Nephron (organoid): ENCODE measurements at regions not wholly inside any gene's neighbourhood (a gene's known extent, or its start where the extent isn't known, plus 50 kb on each side); places are given as distances from the start of the nearest gene placed in this dataset.

Experiments used
- H3K27ac Mint-ChIP-seq, 3 experiments: 2 replicates each; pipeline ENCODE4 v1.8.0; 2020; ENCODE audit warnings: mixed read lengths in 3 of 3, mild to moderate bottlenecking in 2 of 3, moderate library complexity in 1 of 3
- H3K27me3 Mint-ChIP-seq: 2 replicates; pipeline ENCODE4 v1.8.0; 2021; ENCODE audit warnings: low read depth, mild to moderate bottlenecking, moderate library complexity, mixed read lengths
- H3K36me3 Mint-ChIP-seq: 2 replicates; pipeline ENCODE4 v1.8.0; 2020; ENCODE audit warnings: low read depth, mixed read lengths
- H3K4me1 Mint-ChIP-seq: 2 replicates; pipeline ENCODE4 v1.8.0; 2020; ENCODE audit warnings: mixed read lengths
- H3K4me3 Mint-ChIP-seq, 3 experiments: 2 replicates each; pipeline ENCODE4 v1.8.0; 2020; ENCODE audit warnings: mild to moderate bottlenecking in 3 of 3, mixed read lengths in 3 of 3, moderate library complexity in 2 of 3
- H3K9me3 Mint-ChIP-seq: 2 replicates; pipeline ENCODE4 v1.8.0; 2020; ENCODE audit warnings: mixed read lengths
- CTCF ChIP-seq, 3 experiments: fragments of 200-600 bp; sonication (generic); IDR thresholded peaks; one replicate each; pipeline ENCODE4 v1.5.0; 2021; ENCODE audit warnings: antibody characterized with exemption in 3 of 3; ENCODE audit not compliant: unreplicated experiment in 3 of 3

DNA sequence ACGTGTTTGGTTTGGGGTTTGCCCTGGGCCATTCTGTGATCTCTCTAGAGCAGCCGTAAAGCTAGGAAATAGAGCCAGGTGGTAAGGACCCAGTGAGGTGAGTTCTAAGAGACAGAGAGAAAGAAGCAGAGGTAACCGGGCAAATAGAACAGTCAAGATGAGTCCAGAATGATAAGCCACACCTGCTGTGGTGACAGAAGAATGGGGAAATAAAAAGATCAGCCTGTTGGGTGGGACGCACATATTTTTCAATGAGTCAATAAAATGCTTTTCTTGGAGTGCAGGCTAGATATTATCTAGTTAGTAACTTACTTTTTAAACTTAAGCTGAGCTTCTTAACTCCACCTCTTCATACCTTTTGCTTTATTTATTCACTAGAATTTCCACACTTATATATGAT lies 135.0 kb downstream of the NFKBIZ start:
- Mint-ChIP-seq H3K9me3 (peaks cover 3% of the 10 kb centered on the region), H3K36me3 (no peaks in the 10 kb centered on the region), H3K27ac (no peak overlapping the region), H3K27me3 (peaks cover 3% of the 10 kb centered on the region), H3K4me3 (no peak overlapping the region), H3K4me1 (no peaks in the 10 kb centered on the region)
- no peak for TF ChIP-seq CTCF (IDR thresholded peaks at IDR 0.05; ENCODE audit: unreplicated experiment in 3 of 3)

DNA sequence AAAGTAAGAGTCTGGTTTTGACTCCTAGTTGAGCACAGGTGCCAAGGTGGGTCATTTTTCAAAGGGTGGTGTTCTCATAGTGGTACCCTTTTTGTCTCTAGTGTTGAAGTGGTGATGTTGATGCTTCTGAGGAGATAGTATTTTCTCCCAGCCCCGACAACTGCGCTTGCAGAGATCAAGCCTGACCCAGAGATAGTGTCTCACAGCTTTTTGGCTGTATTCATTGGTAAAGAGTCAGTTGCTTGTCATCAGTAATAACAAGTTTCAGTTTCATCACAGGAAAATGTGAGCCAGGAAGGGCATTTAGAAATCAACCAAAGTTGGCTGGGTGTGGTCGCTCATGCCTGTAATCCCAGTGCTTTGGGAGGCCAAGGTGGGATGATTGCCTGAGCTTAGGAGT lies 139.3 kb downstream of the NFKBIZ start:
- H3K9me3 Mint-ChIP-seq, result peaks cover 3% of the 10 kb centered on the region
- H3K4me3 Mint-ChIP-seq, result no peak overlapping the region
- peaks cover 23% of the 10 kb centered on the region for H3K27me3 Mint-ChIP-seq
- no peak overlapping the region for H3K27ac Mint-ChIP-seq
- no peaks in the 10 kb centered on the region for H3K36me3 Mint-ChIP-seq
- TF ChIP-seq CTCF (IDR thresholded peaks at IDR 0.05; ENCODE audit: unreplicated experiment in 3 of 3), result no peak
- no peaks in the 10 kb centered on the region for H3K4me1 Mint-ChIP-seq

DNA sequence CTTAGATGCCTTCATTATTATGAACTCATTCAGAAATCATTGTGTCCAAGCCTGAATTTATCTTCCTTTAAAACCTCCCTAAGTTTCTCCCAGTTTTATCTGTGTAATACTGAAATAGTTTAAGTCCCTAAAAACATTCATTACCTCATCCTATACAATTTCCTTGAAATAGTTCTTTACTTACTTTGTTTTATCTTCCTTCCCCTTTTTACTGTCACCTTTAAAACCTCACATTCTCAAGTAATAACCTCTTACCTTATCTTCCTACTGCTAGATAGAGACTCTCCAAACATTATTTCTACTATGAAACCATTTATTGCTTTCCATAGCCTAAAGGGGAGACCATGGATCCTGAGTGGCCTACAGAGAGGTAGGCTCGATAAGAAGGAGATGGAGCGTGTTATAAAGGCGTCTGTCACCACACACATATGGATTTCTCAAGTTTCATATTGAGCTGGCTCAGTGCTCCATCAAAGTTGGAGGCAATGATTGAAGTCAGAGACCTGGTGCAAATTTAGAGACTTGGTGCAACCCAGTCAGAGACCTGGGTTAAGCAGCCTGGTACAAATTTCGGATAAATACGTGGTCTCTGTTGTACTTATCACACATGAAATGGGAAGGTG lies 140.4 kb downstream of the NFKBIZ start:
- Mint-ChIP-seq H3K27me3 (peaks cover 25% of the 10 kb centered on the region), H3K4me1 (no peaks in the 10 kb centered on the region), H3K4me3 (no peak overlapping the region), H3K27ac (no peak overlapping the region), H3K9me3 (peaks cover 3% of the 10 kb centered on the region), H3K36me3 (no peaks in the 10 kb centered on the region)
- TF ChIP-seq CTCF (IDR thresholded peaks at IDR 0.05; ENCODE audit: unreplicated experiment in 3 of 3), result no peak

GRCh38 chr3:101992863-101993262 lies 143.5 kb downstream of the NFKBIZ start:
- no peaks in the 10 kb centered on the region for H3K9me3 Mint-ChIP-seq
- H3K27me3 Mint-ChIP-seq, result peaks cover 34% of the 10 kb centered on the region
- no peak overlapping the region for H3K4me3 Mint-ChIP-seq
- H3K27ac Mint-ChIP-seq, result no peak overlapping the region
- no peaks in the 10 kb centered on the region for H3K36me3 Mint-ChIP-seq
- TF ChIP-seq CTCF (IDR thresholded peaks at IDR 0.05; ENCODE audit: unreplicated experiment in 3 of 3), result no peak
- no peaks in the 10 kb centered on the region for H3K4me1 Mint-ChIP-seq

- Mint-ChIP-seq H3K9me3 (no peaks in the 10 kb centered on the region), H3K27me3 (peaks cover 36% of the 10 kb centered on the region), H3K4me1 (peaks cover 10% of the 10 kb centered on the region), H3K36me3 (no peaks in the 10 kb centered on the region), H3K27ac (no peak overlapping the region), H3K4me3 (no peak overlapping the region)
- no peak for TF ChIP-seq CTCF (IDR thresholded peaks at IDR 0.05; ENCODE audit: unreplicated experiment in 3 of 3)
Measured at GRCh38 chr3:101994386-101994785, 145.1 kb downstream of the NFKBIZ start.

DNA sequence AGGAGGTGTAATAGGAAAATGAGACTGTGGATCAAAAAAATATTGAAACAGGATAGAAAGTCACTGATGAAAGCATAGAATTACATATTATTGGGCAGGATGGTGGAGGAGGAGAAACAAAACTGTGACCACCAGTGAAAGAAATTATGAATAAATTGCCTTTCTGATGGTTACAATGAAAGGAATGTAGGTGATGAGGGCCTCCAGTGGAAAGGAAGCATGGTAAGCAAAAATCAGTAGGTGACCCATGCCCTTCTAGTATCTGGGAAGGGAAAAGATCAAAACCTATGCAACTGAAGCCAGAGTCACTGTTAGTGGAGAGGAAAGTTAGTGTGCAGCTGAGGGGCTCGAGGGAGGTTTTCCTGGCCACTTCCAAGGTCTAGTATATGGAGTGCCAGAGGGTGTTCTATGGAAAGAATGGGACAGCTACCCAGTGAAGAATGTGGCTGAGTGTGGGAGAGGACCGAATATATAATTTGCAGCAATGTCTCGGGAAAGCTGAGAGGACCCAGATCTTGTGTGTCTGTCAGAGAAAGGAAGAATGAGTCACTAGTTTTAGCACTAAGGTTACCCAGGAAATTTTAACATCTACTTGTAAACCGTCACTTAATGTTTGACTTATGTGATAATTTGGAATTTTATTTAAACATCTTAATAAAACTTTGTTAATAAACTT lies 146.2 kb downstream of the NFKBIZ start:
- Mint-ChIP-seq H3K9me3 (no peaks in the 10 kb centered on the region), H3K27me3 (peaks cover 34% of the 10 kb centered on the region), H3K4me3 (no peak overlapping the region), H3K4me1 (peaks cover 12% of the 10 kb centered on the region), H3K27ac (no peak overlapping the region), H3K36me3 (no peaks in the 10 kb centered on the region)
- TF ChIP-seq CTCF (IDR thresholded peaks at IDR 0.05; ENCODE audit: unreplicated experiment in 3 of 3), result no peak
